Endodermal cell (in vitro differentiated cells): ENCODE measurements at regions not wholly inside any gene's neighbourhood (a gene's known extent, or its start where the extent isn't known, plus 50 kb on each side); places are given as distances from the start of the nearest gene placed in this dataset.
"Not testable (repeated sequence)": the region's sequence is repeated elsewhere in the genome, so short reads cannot be mapped to it uniquely, and the experiment has no call there.

ENCODE experiments used
- DNase-seq: peaks from one replicate; pipeline ENCODE4 v3.0.0-alpha.2; 2017
- H3K27ac ChIP-seq: 2 replicates; pipeline ENCODE4 v1.5.1; 2013; ENCODE audit warnings: mild to moderate bottlenecking, low read depth, low read length, moderate library complexity
- H3K27me3 ChIP-seq: 2 replicates; pipeline ENCODE4 v1.6.1; 2013; ENCODE audit warnings: mild to moderate bottlenecking, low read length, moderate library complexity; ENCODE audit not compliant: insufficient read depth, control insufficient read depth, poor library complexity, severe bottlenecking
- H3K36me3 ChIP-seq: 2 replicates; pipeline ENCODE4 v1.7.0; 2013; ENCODE audit warnings: mild to moderate bottlenecking, low read length, moderate library complexity; ENCODE audit not compliant: control insufficient read depth, insufficient read depth
- H3K4me1 ChIP-seq: one replicate; pipeline ENCODE4 v1.7.0; 2013; ENCODE audit warnings: low read length; ENCODE audit not compliant: control insufficient read depth, insufficient read depth
- H3K4me3 ChIP-seq: 2 replicates; pipeline ENCODE4 v1.5.1; 2013; ENCODE audit warnings: mild to moderate bottlenecking, low read length, moderate library complexity
- H3K9ac ChIP-seq: 2 replicates; pipeline ENCODE4 v1.6.1; 2013; ENCODE audit warnings: mild to moderate bottlenecking, low read length, moderate library complexity; ENCODE audit not compliant: poor library complexity, severe bottlenecking; ENCODE audit errors: extremely low read depth
- H3K9me3 ChIP-seq: 2 replicates; pipeline ENCODE4 v1.6.1; 2013; ENCODE audit warnings: mild to moderate bottlenecking, low read length, moderate library complexity; ENCODE audit not compliant: control insufficient read depth
- H3K27ac Mint-ChIP-seq: 2 replicates; pipeline ENCODE4 v1.8.0; 2020; ENCODE audit warnings: mixed read lengths
- H3K27me3 Mint-ChIP-seq: 2 replicates; pipeline ENCODE4 v1.8.0; 2021; ENCODE audit warnings: mild to moderate bottlenecking, mixed read lengths; ENCODE audit not compliant: insufficient read depth
- H3K36me3 Mint-ChIP-seq: 2 replicates; pipeline ENCODE4 v1.8.0; 2020; ENCODE audit warnings: low read depth, mixed read lengths
- H3K4me1 Mint-ChIP-seq: 2 replicates; pipeline ENCODE4 v1.8.0; 2020; ENCODE audit warnings: mixed read lengths
- H3K4me3 Mint-ChIP-seq: 2 replicates; pipeline ENCODE4 v1.8.0; 2020; ENCODE audit warnings: mild to moderate bottlenecking, moderate library complexity, mixed read lengths
- H3K9me3 Mint-ChIP-seq: 2 replicates; pipeline ENCODE4 v1.8.0; 2020; ENCODE audit warnings: mild to moderate bottlenecking, mixed read lengths
- CTCF ChIP-seq: fragments of 200-600 bp; sonication (generic); conservative IDR thresholded peaks from 2 replicates; pipeline ENCODE4 v1.5.0; 2021; ENCODE audit warnings: antibody characterized with exemption, mild to moderate bottlenecking
- WGBS, 2 experiments: methylation state at CpG; one replicate each; pipeline versions ENCODE4 v1.1.5 to v1.1.7; 2013; ENCODE audit warnings: missing lambda C conversion rate in 2 of 2, mixed read lengths in 1 of 2; ENCODE audit not compliant: insufficient coverage in 1 of 2, insufficient read length in 1 of 2; 5-methylcytosine and 5-hydroxymethylcytosine counted together

- H3K4me1 Mint-ChIP-seq: peaks cover 55% of the 10 kb centered on the region
- no peaks in the 10 kb centered on the region for H3K36me3 ChIP-seq
- H3K27me3 Mint-ChIP-seq: no peaks in the 10 kb centered on the region
- H3K27ac ChIP-seq: no peak overlapping the region
- no peak overlapping the region for H3K4me3 ChIP-seq
- H3K36me3 Mint-ChIP-seq: peaks cover 21% of the 10 kb centered on the region
- WGBS, 2 experiments: 29% methylated on average over 4 of the region's 4 CpGs; no CpG with 5 or more reads in 1 of the 2 experiments
- peaks cover 13% of the 10 kb centered on the region for H3K9me3 ChIP-seq
- peak overlapping the region; percentile 1 for H3K4me3 Mint-ChIP-seq
- peaks cover 7% of the 10 kb centered on the region for H3K4me1 ChIP-seq
- H3K27ac Mint-ChIP-seq: peak overlapping the region; percentile 89
- H3K9ac ChIP-seq: no peak overlapping the region
- no peak for TF ChIP-seq CTCF
- H3K27me3 ChIP-seq: no peaks in the 10 kb centered on the region
- DNase-seq: no peak
- peaks cover 28% of the 10 kb centered on the region for H3K9me3 Mint-ChIP-seq
These were observed 1533.3 kb upstream of the SPRY2 start for GRCh38 chr13:81874253-81874652.

- no peak overlapping the region for H3K27ac ChIP-seq
- H3K27ac Mint-ChIP-seq: peak overlapping the region; percentile 96
- H3K27me3 Mint-ChIP-seq: no peaks in the 10 kb centered on the region
- H3K36me3 ChIP-seq: no peaks in the 10 kb centered on the region
- H3K9ac ChIP-seq: no peak overlapping the region
- peak; percentile 77 for DNase-seq
- peaks cover 33% of the 10 kb centered on the region for H3K9me3 Mint-ChIP-seq
- peaks cover 30% of the 10 kb centered on the region for H3K36me3 Mint-ChIP-seq
- H3K27me3 ChIP-seq: no peaks in the 10 kb centered on the region
- H3K4me3 ChIP-seq: no peak overlapping the region
- WGBS, 2 experiments: 10% methylated on average over 3 of the region's 3 CpGs; no CpG with 5 or more reads in 1 of the 2 experiments
- peaks cover 55% of the 10 kb centered on the region for H3K4me1 Mint-ChIP-seq
- H3K4me3 Mint-ChIP-seq: peak overlapping the region; percentile 18
- peak; percentile 82 for TF ChIP-seq CTCF
- peaks cover 7% of the 10 kb centered on the region for H3K4me1 ChIP-seq
- peaks cover 4% of the 10 kb centered on the region for H3K9me3 ChIP-seq
These were observed 1531.7 kb upstream of the SPRY2 start for GRCh38 chr13:81872581-81872980.

GRCh38 chr13:81871751-81872325, 1530.9 kb upstream of the SPRY2 start:
- not testable (repeated sequence) for H3K27me3 ChIP-seq, H3K27ac ChIP-seq, H3K9me3 ChIP-seq, H3K4me1 ChIP-seq, H3K4me3 ChIP-seq, H3K36me3 ChIP-seq, H3K27me3 Mint-ChIP-seq
- Mint-ChIP-seq H3K4me3 (peak overlapping the region; percentile 18), H3K9me3 (peaks cover 40% of the 10 kb centered on the region), H3K36me3 (peaks cover 38% of the 10 kb centered on the region), H3K27ac (peak overlapping the region; percentile 96), H3K4me1 (peaks cover 49% of the 10 kb centered on the region)
- 15 to 17% methylated on average over 2 to 4 of the region's 4 CpGs for WGBS, 2 experiments
- peak overlapping the region; percentile 33 for H3K9ac ChIP-seq
- DNase-seq: peak; percentile 80

- TF ChIP-seq CTCF: no peak
- peaks cover 1% of the 10 kb centered on the region for H3K4me1 Mint-ChIP-seq
- no peaks in the 10 kb centered on the region for H3K36me3 Mint-ChIP-seq
- Histone ChIP-seq H3K4me3 (no peak overlapping the region), H3K27me3 (no peaks in the 10 kb centered on the region), H3K27ac (no peak overlapping the region), H3K9ac (no peak overlapping the region), H3K36me3 (peaks cover 3% of the 10 kb centered on the region), H3K4me1 (no peaks in the 10 kb centered on the region), H3K9me3 (no peaks in the 10 kb centered on the region)
- no peaks in the 10 kb centered on the region for H3K9me3 Mint-ChIP-seq
- DNase-seq: no peak
- no peaks in the 10 kb centered on the region for H3K27me3 Mint-ChIP-seq
- H3K27ac Mint-ChIP-seq: no peak overlapping the region
- H3K4me3 Mint-ChIP-seq: no peak overlapping the region
These were observed 1507.4 kb upstream of the SPRY2 start for GRCh38 chr13:81848291-81848690.
